GM18502 (cell line): ENCODE measurements at regions not wholly inside any gene's neighbourhood (a gene's known extent, or its start where the extent isn't known, plus 50 kb on each side); places are given as distances from the start of the nearest gene placed in this dataset.
"Not testable (repeated sequence)": the region's sequence is repeated elsewhere in the genome, so short reads cannot be mapped to it uniquely, and the experiment has no call there.

Experiments used
- ATAC-seq: cut with Tn5 transposase; IDR thresholded peaks from one replicate; pipeline ENCODE4 v1.9.1; 2021; ENCODE audit warnings: mild to moderate bottlenecking; ENCODE audit not compliant: unreplicated experiment, poor library complexity

- no peak for ATAC-seq
These were observed 143.7 kb upstream of the RPRM start for GRCh38 chr2:153622285-153622684.

DNA sequence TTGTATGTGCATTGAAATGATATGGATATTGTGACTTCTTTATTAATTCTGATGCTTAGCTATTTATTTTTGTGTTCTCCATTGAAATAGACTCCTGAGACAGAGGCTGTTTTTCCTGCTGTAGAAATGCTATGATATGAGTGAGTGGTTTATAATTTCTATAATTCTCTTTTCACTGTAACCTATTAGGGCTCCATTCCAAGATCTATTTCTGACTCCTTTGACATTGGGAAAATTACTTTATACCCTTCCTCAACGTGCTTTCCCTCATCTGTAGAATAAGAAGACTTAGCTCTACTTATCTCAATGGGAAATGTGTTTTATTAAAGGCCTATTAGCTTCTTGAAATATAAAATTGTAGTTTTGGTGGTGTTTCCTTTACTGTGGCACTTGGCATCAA is 144.5 kb upstream of the RPRM start:
- no peak for ATAC-seq

GRCh38 chr2:153626676-153627075 is 148.1 kb upstream of the RPRM start:
- no peak for ATAC-seq

DNA sequence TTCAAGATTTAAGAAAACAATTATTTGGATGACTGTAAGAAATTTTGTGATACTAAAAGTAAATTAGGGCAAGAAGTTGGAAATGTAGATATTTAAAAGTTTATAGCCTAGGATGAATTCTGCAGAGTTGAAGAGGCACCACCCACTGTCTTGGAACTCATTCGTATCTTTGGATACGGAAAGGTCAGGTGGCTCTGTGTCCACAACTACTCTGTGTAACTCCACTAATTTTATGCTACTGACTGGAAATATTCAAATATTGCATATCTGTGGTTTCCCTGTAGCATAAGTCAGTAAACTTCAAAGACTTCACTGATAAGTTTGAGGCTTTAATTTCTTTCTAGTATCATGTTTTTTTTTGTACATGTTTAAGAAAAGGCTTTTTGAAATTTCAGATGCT is 156.9 kb upstream of the RPRM start:
- no peak for ATAC-seq

- no peak for ATAC-seq
These were observed 162.5 kb upstream of the RPRM start for GRCh38 chr2:153641046-153641445.

GRCh38 chr2:153644955-153645354 is 166.4 kb upstream of the RPRM start:
- ATAC-seq, result no peak

- ATAC-seq, result no peak
These were observed 167.0 kb upstream of the RPRM start for GRCh38 chr2:153645599-153645998.

DNA sequence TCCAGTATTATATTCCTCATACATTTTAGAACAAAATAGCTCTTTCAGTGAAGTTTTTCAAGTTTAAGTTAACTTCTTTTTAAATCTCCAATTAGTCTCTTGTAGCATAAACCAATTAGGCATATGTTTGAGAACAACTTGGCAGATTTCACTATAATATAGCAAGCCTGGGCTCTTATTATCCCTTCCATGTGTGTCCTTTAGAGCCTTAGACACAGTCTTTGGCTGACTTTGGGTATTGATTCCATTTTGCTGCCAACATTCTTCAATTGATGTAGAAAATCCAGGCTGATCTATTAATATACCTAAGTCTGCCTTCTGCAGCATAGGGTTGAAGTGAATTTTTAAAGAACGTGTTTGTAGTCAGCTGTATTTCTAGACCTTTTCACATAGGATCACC is 179.1 kb upstream of the RPRM start:
- ATAC-seq, result no peak

- ATAC-seq, result no peak
These were observed 183.2 kb upstream of the RPRM start for GRCh38 chr2:153661801-153662200.

GRCh38 chr2:153663371-153663770 is 184.8 kb upstream of the RPRM start:
- no peak for ATAC-seq

GRCh38 chr2:153664009-153664408 is 185.4 kb upstream of the RPRM start:
- ATAC-seq, result not testable (repeated sequence)

GRCh38 chr2:153667475-153667874 is 188.9 kb upstream of the RPRM start:
- ATAC-seq, result no peak

- ATAC-seq, result no peak
These were observed 190.4 kb upstream of the RPRM start for GRCh38 chr2:153668923-153669322.

GRCh38 chr2:153710128-153710527 is 161.6 kb upstream of the GALNT13 start:
- ATAC-seq, result no peak

- ATAC-seq, result no peak
These were observed 156.4 kb upstream of the GALNT13 start for GRCh38 chr2:153715218-153715850.

- no peak for ATAC-seq
These were observed 154.7 kb upstream of the GALNT13 start for GRCh38 chr2:153717060-153717459.

DNA sequence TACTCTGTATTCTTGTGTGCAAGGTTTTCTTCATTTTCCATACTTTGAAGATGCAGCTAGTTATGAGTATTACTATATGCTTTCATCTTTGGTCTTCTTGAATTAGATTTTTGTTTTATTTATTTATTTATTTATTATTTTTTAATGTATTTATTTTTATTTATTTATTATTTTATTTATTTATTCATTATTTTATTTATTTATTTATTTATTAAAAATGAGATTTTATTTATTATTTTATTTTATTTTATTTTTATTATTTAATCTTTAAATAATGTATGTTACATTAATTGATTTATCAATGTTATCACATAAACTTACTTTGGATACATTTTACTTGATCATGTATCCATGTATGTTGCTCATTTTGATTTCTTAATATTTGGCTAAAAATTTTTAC is 132.3 kb upstream of the GALNT13 start:
- ATAC-seq, result no peak

DNA sequence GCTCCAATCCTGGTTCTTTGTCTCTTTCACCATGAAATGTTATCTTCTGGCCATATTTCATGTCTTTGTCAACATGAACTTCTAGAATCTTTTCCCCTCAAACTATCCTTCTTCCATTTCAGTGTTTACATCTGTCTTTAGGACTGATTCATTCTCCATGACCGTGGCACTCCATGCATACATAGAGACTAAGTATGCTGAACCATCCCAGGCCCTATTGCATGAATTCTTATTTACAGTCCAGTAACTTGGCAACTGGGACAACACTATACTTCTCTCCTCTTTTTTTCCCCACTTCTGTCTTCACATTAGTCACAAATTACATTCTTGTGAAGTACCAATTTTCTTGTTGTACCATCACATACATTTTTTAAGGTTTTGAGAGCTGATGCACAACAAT is 109.8 kb upstream of the GALNT13 start:
- ATAC-seq, result no peak

GRCh38 chr2:153766415-153766814 is 105.3 kb upstream of the GALNT13 start:
- ATAC-seq, result no peak

GRCh38 chr2:153770359-153770991 is 101.2 kb upstream of the GALNT13 start:
- no peak for ATAC-seq

GRCh38 chr2:153780241-153780640 is 91.5 kb upstream of the GALNT13 start:
- no peak for ATAC-seq

DNA sequence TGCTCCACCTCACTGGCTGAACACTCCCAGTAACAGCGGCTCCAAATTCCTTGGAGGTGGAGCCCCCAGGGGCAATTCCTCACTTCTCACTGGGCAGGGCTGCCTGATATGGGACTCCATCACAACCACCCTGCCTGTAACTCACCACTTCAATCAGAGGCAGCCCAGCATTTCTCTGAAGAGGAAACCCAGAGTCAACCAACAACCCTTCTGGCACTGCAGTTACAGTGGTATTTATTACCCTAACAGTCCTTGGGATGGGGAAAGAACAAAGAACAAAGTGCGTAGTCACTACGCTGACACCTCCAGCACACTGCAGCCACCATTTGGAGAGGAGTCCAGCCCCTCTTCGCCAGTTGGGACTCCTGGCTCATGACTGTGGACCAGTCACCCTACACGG is 85.7 kb upstream of the GALNT13 start:
- no peak for ATAC-seq
